ENCODE measurements at regions not wholly inside any gene's neighbourhood (a gene's known extent, or its start where the extent isn't known, plus 50 kb on each side); places are given as distances from the start of the nearest gene placed in this dataset.

GRCh38 chr10:104556831-104557230 lies 84.3 kb upstream of the SORCS3 start (continued):
- TF ChIP-seq CTCF (IDR thresholded peaks at IDR 0.05 in 2 of 3, conservative IDR thresholded peaks at IDR 0.05 in 1 of 3; ENCODE audit: borderline replicate concordance in 1 of 3, insufficient read depth in 1 of 3, low read depth in 2 of 3, low read length in 2 of 3) (no peak), FOSL1 (IDR thresholded peaks at IDR 0.05; ENCODE audit: low read depth) (no peak), RAD21 (IDR thresholded peaks at IDR 0.05; ENCODE audit: low read depth) (no peak), CEBPB (IDR thresholded peaks at IDR 0.05; ENCODE audit: low read depth) (no peak), EGR1 (IDR thresholded peaks at IDR 0.05; ENCODE audit: low read depth) (no peak), SRF (IDR thresholded peaks at IDR 0.05; ENCODE audit: low read depth) (no peak), EZH2phosphoT487 (IDR thresholded peaks at IDR 0.05; ENCODE audit: borderline replicate concordance) (no peak)

- H3K79me2 ChIP-seq (ENCODE audit: insufficient read depth, low read length): no peaks in the 10 kb centered on the region
- TF ChIP-seq POLR2AphosphoS5 (IDR thresholded peaks at IDR 0.05; ENCODE audit: low read depth, low read length): no peak
- TF ChIP-seq CEBPB (IDR thresholded peaks at IDR 0.05; ENCODE audit: low read depth): no peak
- no peak for TF ChIP-seq SIN3A (IDR thresholded peaks at IDR 0.05; ENCODE audit: low read depth)
- no peak for TF ChIP-seq CBX3 (IDR thresholded peaks at IDR 0.05; ENCODE audit: low read depth)
- no peak for TF ChIP-seq YY1 (IDR thresholded peaks at IDR 0.05; ENCODE audit: extremely low read depth, insufficient replicate concordance, low read depth, low read length)
- no peak for TF ChIP-seq ZFX (IDR thresholded peaks at IDR 0.05)
- no peak for TF ChIP-seq SP1 (IDR thresholded peaks at IDR 0.05; ENCODE audit: low read depth)
- TF ChIP-seq ZBTB33 (IDR thresholded peaks at IDR 0.05; ENCODE audit: extremely low read depth, insufficient replicate concordance, low read length): no peak
- no peak for TF ChIP-seq TCF7L2 (IDR thresholded peaks at IDR 0.05; ENCODE audit: borderline replicate concordance, extremely low read depth, insufficient read depth, insufficient read length)
- TF ChIP-seq ATF3 (IDR thresholded peaks at IDR 0.05): no peak
- no peak for TF ChIP-seq JUND (IDR thresholded peaks at IDR 0.05)
- no peak for TF ChIP-seq REST (IDR thresholded peaks at IDR 0.05; ENCODE audit: low read depth)
Observed at GRCh38 chr10:104557966-104558365, 83.1 kb upstream of the SORCS3 start.

More at GRCh38 chr10:104557966-104558365, 83.1 kb upstream of the SORCS3 start:
- Histone ChIP-seq H3K4me1 (ENCODE audit: control insufficient read depth in 1 of 2, insufficient read depth in 2 of 2, low read length in 2 of 2) (no peaks in the 10 kb centered on the region), H3K4me2 (ENCODE audit: low read length) (no peak overlapping the region), H3K9me2 (ENCODE audit: insufficient read depth) (no peaks in the 10 kb centered on the region), H3K27ac (ENCODE audit: low read depth, low read length) (no peak overlapping the region), H3K9ac (ENCODE audit: low read length) (no peak overlapping the region), H4K20me1 (ENCODE audit: insufficient read depth) (no peaks in the 10 kb centered on the region), H3K4me3 (replicated peaks in 1 of 2; ENCODE audit: low read depth in 1 of 2, low read length in 2 of 2) (no peak overlapping the region), H2AFZ (ENCODE audit: low read depth, low read length, poor library complexity, severe bottlenecking) (no peak overlapping the region), H3K36me3 (ENCODE audit: control insufficient read depth in 1 of 2, insufficient read depth in 2 of 2, low read length in 2 of 2) (no peaks in the 10 kb centered on the region), H3K9me3 (ENCODE audit: control insufficient read depth in 1 of 2, insufficient read depth in 1 of 2, low read depth in 1 of 2, low read length in 2 of 2) (no peaks in the 10 kb centered on the region), H3K27me3 (ENCODE audit: insufficient read depth, low read length) (peaks cover 77% of the 10 kb centered on the region)
- ATAC-seq (no peak), DNase-seq (ENCODE audit: low read depth, low spot score) (no peak)
- no TSS peak for BruUV-seq (replicated peaks)
- ChIA-PET POLR2A (no interaction called here), RAD21 (ENCODE audit: low non-redundant PET in 1 of 2, low total read pairs in 2 of 2, uncharacterized antibody in 2 of 2, unreplicated experiment in 2 of 2) (no interaction called here), CTCF (no interaction called here)
- intact Hi-C loops (cut with micrococcal nuclease): no loop called here
